Trophoblast cell (in vitro differentiated cells and primary cell): ENCODE measurements at regions not wholly inside any gene's neighbourhood (a gene's known extent, or its start where the extent isn't known, plus 50 kb on each side); places are given as distances from the start of the nearest gene placed in this dataset.

Source experiments
- DNase-seq, 2 donors: peaks; one replicate each; pipeline ENCODE4 v3.0.0-alpha.2; 2016
- H2AFZ ChIP-seq: 2 replicates; pipeline ENCODE4 v1.6.1; 2013; ENCODE audit warnings: low read length, moderate library complexity, mild to moderate bottlenecking; ENCODE audit not compliant: insufficient read depth, poor library complexity
- H2AK5ac ChIP-seq: 2 replicates; pipeline ENCODE4 v1.6.1; 2013; ENCODE audit warnings: mild to moderate bottlenecking, low read length
- H2BK120ac ChIP-seq: 2 replicates; pipeline ENCODE4 v1.6.1; 2013; ENCODE audit warnings: low read length, mild to moderate bottlenecking, moderate library complexity; ENCODE audit not compliant: insufficient read depth, poor library complexity
- H2BK12ac ChIP-seq: 2 replicates; pipeline ENCODE4 v1.6.1; 2013; ENCODE audit warnings: mild to moderate bottlenecking, low read length, moderate library complexity
- H2BK5ac ChIP-seq: 2 replicates; pipeline ENCODE4 v1.6.1; 2013; ENCODE audit warnings: low read length, low read depth, moderate library complexity, mild to moderate bottlenecking; ENCODE audit not compliant: poor library complexity
- H3K14ac ChIP-seq: 2 replicates; pipeline ENCODE4 v1.6.1; 2013; ENCODE audit warnings: mild to moderate bottlenecking, low read length
- H3K18ac ChIP-seq: 2 replicates; pipeline ENCODE4 v1.6.1; 2013; ENCODE audit warnings: mild to moderate bottlenecking, low read length
- H3K23ac ChIP-seq: 2 replicates; pipeline ENCODE4 v1.6.1; 2013; ENCODE audit warnings: low read length
- H3K27ac ChIP-seq: 2 replicates; pipeline ENCODE4 v1.5.1; 2013; ENCODE audit warnings: low read depth, mild to moderate bottlenecking, inconsistent platforms, low read length, moderate library complexity
- H3K27me3 ChIP-seq: 2 replicates; pipeline ENCODE4 v1.6.1; 2013; ENCODE audit warnings: inconsistent platforms, mild to moderate bottlenecking, low read length, moderate library complexity; ENCODE audit not compliant: insufficient read depth
- H3K36me3 ChIP-seq, 2 experiments: 1 replicate in 1 of 2; 2 replicates in 1 of 2; pipeline ENCODE4 v1.6.1; 2013; ENCODE audit warnings: low read length in 2 of 2, mild to moderate bottlenecking in 2 of 2, moderate library complexity in 1 of 2; ENCODE audit not compliant: insufficient read depth in 2 of 2, control insufficient read depth in 1 of 2
- H3K4ac ChIP-seq: 2 replicates; pipeline ENCODE4 v1.6.1; 2013; ENCODE audit warnings: low read depth, mild to moderate bottlenecking, low read length, moderate library complexity
- H3K4me1 ChIP-seq, 2 experiments: 1 replicate in 1 of 2; 2 replicates in 1 of 2; pipeline ENCODE4 v1.6.1; 2013; ENCODE audit warnings: low read length in 2 of 2, mild to moderate bottlenecking in 2 of 2, moderate library complexity in 1 of 2; ENCODE audit not compliant: insufficient read depth in 2 of 2, control insufficient read depth in 1 of 2
- H3K4me2 ChIP-seq: 2 replicates; pipeline ENCODE4 v1.6.1; 2013; ENCODE audit warnings: inconsistent platforms, mild to moderate bottlenecking, low read length, moderate library complexity
- H3K4me3 ChIP-seq: 2 replicates; pipeline ENCODE4 v1.5.1; 2013; ENCODE audit warnings: mild to moderate bottlenecking, low read depth, low read length, inconsistent platforms
- H3K79me1 ChIP-seq: one replicate; pipeline ENCODE4 v1.6.1; 2013; ENCODE audit warnings: low read length
- H3K79me2 ChIP-seq: 2 replicates; pipeline ENCODE4 v1.6.1; 2013; ENCODE audit warnings: low read length, mild to moderate bottlenecking; ENCODE audit not compliant: control insufficient read depth, insufficient read depth, poor library complexity
- H3K9ac ChIP-seq: 2 replicates; pipeline ENCODE4 v1.6.1; 2013; ENCODE audit warnings: mild to moderate bottlenecking, low read length
- H3K9me3 ChIP-seq: 2 replicates; pipeline ENCODE4 v1.6.1; 2013; ENCODE audit warnings: low read depth, mild to moderate bottlenecking, control low read depth, inconsistent platforms, low read length; ENCODE audit not compliant: insufficient read depth
- H4K12ac ChIP-seq: 2 replicates; pipeline ENCODE4 v1.6.1; 2013; ENCODE audit warnings: low read depth, mild to moderate bottlenecking, low read length, moderate library complexity
- H4K8ac ChIP-seq: 2 replicates; pipeline ENCODE4 v1.6.1; 2013; ENCODE audit warnings: low read depth, mild to moderate bottlenecking, low read length, moderate library complexity
- H4K91ac ChIP-seq: one replicate; pipeline ENCODE4 v1.6.1; 2013; ENCODE audit warnings: low read depth, mild to moderate bottlenecking, low read length, moderate library complexity
- WGBS: extraction: QIAGEN DNeasy Blood & Tissue Kit; methylation state at CpG from one replicate; pipeline ENCODE4 v1.1.7; 2013; ENCODE audit warnings: missing lambda C conversion rate; ENCODE audit not compliant: insufficient read length, insufficient coverage; ENCODE audit errors: extremely low coverage; 5-methylcytosine and 5-hydroxymethylcytosine counted together

DNA sequence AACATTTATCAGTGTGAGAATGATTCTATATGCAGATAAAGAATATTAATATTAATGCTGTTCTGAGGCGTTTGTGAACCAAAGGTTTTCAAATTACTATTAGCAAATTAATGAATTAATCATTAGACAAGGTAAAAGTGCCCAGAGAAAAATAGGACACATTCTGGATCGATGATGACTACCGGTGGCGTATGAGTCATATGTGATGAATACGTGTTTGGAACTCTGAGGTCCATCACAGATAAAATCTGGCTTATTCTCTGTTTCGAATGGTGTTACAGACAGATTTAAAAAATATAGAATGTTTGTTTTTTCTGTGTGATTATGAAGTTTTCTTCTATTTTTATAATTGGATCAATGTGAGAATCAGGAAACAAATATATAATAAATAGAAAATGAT, 79.2 kb upstream of the RTL1 start:
- H3K79me2 ChIP-seq: no peaks in the 10 kb centered on the region
- H3K14ac ChIP-seq: no peak overlapping the region
- H3K9me3 ChIP-seq: no peaks in the 10 kb centered on the region
- no peak overlapping the region for H3K4ac ChIP-seq
- no peak overlapping the region for H2AK5ac ChIP-seq
- H2BK5ac ChIP-seq: no peak overlapping the region
- H3K36me3 ChIP-seq: no peaks in the 10 kb centered on the region
- H2BK12ac ChIP-seq: no peak overlapping the region
- H3K18ac ChIP-seq: no peak overlapping the region
- no peaks in the 10 kb centered on the region for H3K79me1 ChIP-seq
- WGBS: no CpG with 5 or more reads among the region's 6 CpGs
- no peak overlapping the region for H3K4me3 ChIP-seq
- H3K4me1 ChIP-seq: no peaks in the 10 kb centered on the region
- H3K27me3 ChIP-seq: no peaks in the 10 kb centered on the region
- no peak overlapping the region for H2BK120ac ChIP-seq
- no peak overlapping the region for H4K91ac ChIP-seq
- H2AFZ ChIP-seq: no peak overlapping the region
- no peak for DNase-seq
- H3K23ac ChIP-seq: no peak overlapping the region
- H4K8ac ChIP-seq: no peak overlapping the region
- H3K9ac ChIP-seq: no peak overlapping the region
- H3K4me2 ChIP-seq: no peak overlapping the region
- no peak overlapping the region for H3K27ac ChIP-seq
- no peak overlapping the region for H4K12ac ChIP-seq

DNA sequence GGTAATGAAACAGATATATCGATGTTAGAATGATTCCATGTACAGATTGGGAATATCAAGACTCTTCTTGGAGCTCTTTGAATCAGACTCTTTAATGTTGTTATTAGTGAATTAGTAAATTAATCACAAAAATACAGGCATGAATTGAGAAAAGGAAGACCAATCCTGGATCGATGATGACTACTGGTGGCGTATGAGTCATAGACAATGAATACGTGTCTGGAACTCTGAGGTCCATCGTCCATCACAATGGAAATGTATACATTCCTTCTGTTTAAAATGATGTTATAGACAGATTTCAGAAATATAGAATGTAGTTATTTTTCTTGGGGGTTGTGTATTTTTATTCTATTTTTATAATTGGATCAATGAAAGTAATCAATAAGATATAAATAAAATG, 80.2 kb upstream of the RTL1 start:
- no peak overlapping the region for H3K9ac ChIP-seq
- no peaks in the 10 kb centered on the region for H3K27me3 ChIP-seq
- H3K9me3 ChIP-seq: no peaks in the 10 kb centered on the region
- no peak overlapping the region for H3K4me3 ChIP-seq
- no peak overlapping the region for H2BK5ac ChIP-seq
- H3K4me1 ChIP-seq: no peaks in the 10 kb centered on the region
- H3K14ac ChIP-seq: no peak overlapping the region
- no peaks in the 10 kb centered on the region for H3K36me3 ChIP-seq
- no peak overlapping the region for H2AFZ ChIP-seq
- no peak overlapping the region for H4K91ac ChIP-seq
- WGBS: no CpG with 5 or more reads among the region's 5 CpGs
- no peak overlapping the region for H3K27ac ChIP-seq
- no peak for DNase-seq
- no peak overlapping the region for H4K12ac ChIP-seq
- no peaks in the 10 kb centered on the region for H3K79me1 ChIP-seq
- H2BK120ac ChIP-seq: no peak overlapping the region
- H2AK5ac ChIP-seq: no peak overlapping the region
- H2BK12ac ChIP-seq: no peak overlapping the region
- H3K4ac ChIP-seq: no peak overlapping the region
- H3K23ac ChIP-seq: no peak overlapping the region
- H4K8ac ChIP-seq: no peak overlapping the region
- no peak overlapping the region for H3K18ac ChIP-seq
- H3K79me2 ChIP-seq: no peaks in the 10 kb centered on the region
- H3K4me2 ChIP-seq: no peak overlapping the region

GRCh38 chr14:100988011-100988410, 84.5 kb upstream of the RTL1 start:
- H3K36me3 ChIP-seq: no peaks in the 10 kb centered on the region
- no peak overlapping the region for H3K27ac ChIP-seq
- H3K23ac ChIP-seq: no peak overlapping the region
- no peak overlapping the region for H3K4me2 ChIP-seq
- H3K18ac ChIP-seq: no peak overlapping the region
- H2BK5ac ChIP-seq: no peak overlapping the region
- no peaks in the 10 kb centered on the region for H3K79me2 ChIP-seq
- no peak overlapping the region for H4K12ac ChIP-seq
- H3K79me1 ChIP-seq: no peaks in the 10 kb centered on the region
- H2BK12ac ChIP-seq: no peak overlapping the region
- no peak overlapping the region for H2AK5ac ChIP-seq
- H3K9ac ChIP-seq: no peak overlapping the region
- WGBS: no CpG with 5 or more reads among the region's 1 CpG
- H2BK120ac ChIP-seq: no peak overlapping the region
- no peaks in the 10 kb centered on the region for H3K27me3 ChIP-seq
- no peak overlapping the region for H3K4me3 ChIP-seq
- H3K4ac ChIP-seq: no peak overlapping the region
- H4K91ac ChIP-seq: no peak overlapping the region
- H3K14ac ChIP-seq: no peak overlapping the region
- H3K4me1 ChIP-seq: no peaks in the 10 kb centered on the region
- no peak overlapping the region for H4K8ac ChIP-seq
- no peaks in the 10 kb centered on the region for H3K9me3 ChIP-seq
- DNase-seq: no peak
- H2AFZ ChIP-seq: no peak overlapping the region

DNA sequence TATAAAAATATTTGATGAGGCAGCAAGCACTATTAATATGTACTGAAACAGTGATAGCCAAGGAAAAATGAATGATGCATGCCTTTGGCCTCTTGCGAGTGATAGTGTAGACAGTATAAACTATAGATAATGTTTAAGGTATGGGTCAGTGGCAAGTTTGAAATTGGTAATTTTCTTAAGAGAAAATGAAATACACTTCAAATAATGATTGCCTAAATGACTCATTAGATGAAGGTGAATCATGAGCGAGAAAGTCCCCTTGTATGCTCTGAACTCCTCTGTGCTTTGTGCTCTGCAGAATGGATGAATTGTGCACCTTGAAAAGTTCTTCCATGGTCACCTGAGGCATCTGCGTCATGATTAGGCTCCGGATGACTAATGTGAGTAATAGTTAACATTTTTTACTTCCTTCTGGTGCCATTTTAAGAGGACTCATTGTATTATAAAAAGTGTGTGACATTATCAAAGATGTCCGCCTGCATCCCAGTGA, 84.9 kb upstream of the RTL1 start:
- no peak overlapping the region for H2AFZ ChIP-seq
- H3K14ac ChIP-seq: no peak overlapping the region
- H3K9ac ChIP-seq: no peak overlapping the region
- no peaks in the 10 kb centered on the region for H3K36me3 ChIP-seq
- no peak overlapping the region for H2BK12ac ChIP-seq
- no peak overlapping the region for H3K4ac ChIP-seq
- no peaks in the 10 kb centered on the region for H3K4me1 ChIP-seq
- no peak overlapping the region for H3K27ac ChIP-seq
- H2AK5ac ChIP-seq: no peak overlapping the region
- H3K18ac ChIP-seq: no peak overlapping the region
- no peak overlapping the region for H3K4me2 ChIP-seq
- no peak overlapping the region for H2BK120ac ChIP-seq
- no peak overlapping the region for H3K23ac ChIP-seq
- H3K79me2 ChIP-seq: no peaks in the 10 kb centered on the region
- WGBS: no CpG with 5 or more reads among the region's 5 CpGs
- H3K79me1 ChIP-seq: no peaks in the 10 kb centered on the region
- H3K9me3 ChIP-seq: no peaks in the 10 kb centered on the region
- no peak overlapping the region for H3K4me3 ChIP-seq
- H4K12ac ChIP-seq: no peak overlapping the region
- H2BK5ac ChIP-seq: no peak overlapping the region
- no peak for DNase-seq
- H3K27me3 ChIP-seq: no peaks in the 10 kb centered on the region
- no peak overlapping the region for H4K8ac ChIP-seq
- no peak overlapping the region for H4K91ac ChIP-seq
